HFFc6 (cell line): ENCODE measurements at regions not wholly inside any gene's neighbourhood (a gene's known extent, or its start where the extent isn't known, plus 50 kb on each side); places are given as distances from the start of the nearest gene placed in this dataset.

Experiments used
- DNase-seq: peaks from one replicate; pipeline ENCODE4 v3.0.0-alpha.2; 2018
- H3K27ac Mint-ChIP-seq: 2 replicates; pipeline ENCODE4 v1.8.0; 2020; ENCODE audit warnings: mild to moderate bottlenecking, mixed read lengths
- H3K27me3 Mint-ChIP-seq: 2 replicates; pipeline ENCODE4 v1.8.0; 2021; ENCODE audit warnings: mild to moderate bottlenecking, moderate library complexity, mixed read lengths; ENCODE audit not compliant: insufficient read depth
- H3K36me3 Mint-ChIP-seq: 2 replicates; pipeline ENCODE4 v1.8.0; 2021; ENCODE audit warnings: low read depth, mixed read lengths
- H3K4me1 Mint-ChIP-seq: 2 replicates; pipeline ENCODE4 v1.8.0; 2020; ENCODE audit warnings: low read depth, mixed read lengths
- H3K4me3 Mint-ChIP-seq: 2 replicates; pipeline ENCODE4 v1.8.0; 2020; ENCODE audit warnings: mild to moderate bottlenecking, moderate library complexity, mixed read lengths
- H3K9me3 Mint-ChIP-seq: 2 replicates; pipeline ENCODE4 v1.8.0; 2020; ENCODE audit warnings: mild to moderate bottlenecking, mixed read lengths
- TF ChIP-seq, protein P1 (sequence below): fragments of 200-600 bp; sonication (generic); IDR thresholded peaks from 2 replicates; pipeline ENCODE4 v1.5.0; 2021; ENCODE audit warnings: antibody characterized with exemption, mild to moderate bottlenecking

DNA sequence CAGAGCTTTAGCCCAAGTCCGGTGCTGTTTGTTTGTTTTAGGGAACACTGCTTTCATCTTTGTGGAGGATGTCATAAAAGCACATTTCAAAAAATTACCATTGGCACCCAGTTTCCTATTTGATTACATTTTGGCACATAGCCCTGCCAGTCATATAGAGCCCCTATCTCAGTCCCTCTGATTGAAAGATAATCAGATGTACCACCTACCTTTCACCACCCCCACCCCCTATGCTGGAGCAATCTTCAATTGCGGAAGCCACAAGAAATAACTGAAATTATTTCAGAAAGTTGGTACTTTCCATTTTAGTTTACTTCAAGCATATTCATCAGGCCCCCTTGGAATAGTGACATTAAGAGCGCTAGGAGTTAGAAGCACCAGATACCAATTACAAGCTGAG is 136.7 kb upstream of the RPL34 start:
- Mint-ChIP-seq H3K4me1 (no peaks in the 10 kb centered on the region; the same call in 1 of the 2 replicates), H3K27ac (no peak overlapping the region), H3K4me3 (no peak overlapping the region), H3K9me3 (no peaks in the 10 kb centered on the region), H3K27me3 (peaks cover 6% of the 10 kb centered on the region), H3K36me3 (no peaks in the 10 kb centered on the region)
- no peak for DNase-seq
- TF ChIP-seq, protein P1, sequence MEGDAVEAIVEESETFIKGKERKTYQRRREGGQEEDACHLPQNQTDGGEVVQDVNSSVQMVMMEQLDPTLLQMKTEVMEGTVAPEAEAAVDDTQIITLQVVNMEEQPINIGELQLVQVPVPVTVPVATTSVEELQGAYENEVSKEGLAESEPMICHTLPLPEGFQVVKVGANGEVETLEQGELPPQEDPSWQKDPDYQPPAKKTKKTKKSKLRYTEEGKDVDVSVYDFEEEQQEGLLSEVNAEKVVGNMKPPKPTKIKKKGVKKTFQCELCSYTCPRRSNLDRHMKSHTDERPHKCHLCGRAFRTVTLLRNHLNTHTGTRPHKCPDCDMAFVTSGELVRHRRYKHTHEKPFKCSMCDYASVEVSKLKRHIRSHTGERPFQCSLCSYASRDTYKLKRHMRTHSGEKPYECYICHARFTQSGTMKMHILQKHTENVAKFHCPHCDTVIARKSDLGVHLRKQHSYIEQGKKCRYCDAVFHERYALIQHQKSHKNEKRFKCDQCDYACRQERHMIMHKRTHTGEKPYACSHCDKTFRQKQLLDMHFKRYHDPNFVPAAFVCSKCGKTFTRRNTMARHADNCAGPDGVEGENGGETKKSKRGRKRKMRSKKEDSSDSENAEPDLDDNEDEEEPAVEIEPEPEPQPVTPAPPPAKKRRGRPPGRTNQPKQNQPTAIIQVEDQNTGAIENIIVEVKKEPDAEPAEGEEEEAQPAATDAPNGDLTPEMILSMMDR = no peak

DNA sequence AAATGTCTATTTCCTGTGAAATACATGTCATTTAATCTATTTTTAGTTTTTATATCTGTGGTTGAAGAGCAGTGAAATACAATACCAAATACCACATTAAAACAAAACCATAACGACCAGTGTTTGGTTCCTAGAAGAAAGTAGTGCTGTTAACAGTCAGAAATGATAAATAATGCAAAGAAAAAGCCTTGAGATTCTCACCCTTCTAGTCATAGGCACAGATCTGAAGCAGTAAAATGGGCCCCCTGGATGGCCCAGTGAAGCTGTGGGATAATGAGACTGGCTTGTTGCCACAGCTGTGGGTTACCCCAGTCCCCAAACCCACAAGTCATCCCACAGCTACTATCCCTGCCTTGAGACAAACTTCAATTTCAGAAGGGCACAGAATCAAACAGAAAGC is 137.3 kb upstream of the RPL34 start:
- peaks cover 6% of the 10 kb centered on the region for H3K27me3 Mint-ChIP-seq
- H3K9me3 Mint-ChIP-seq = no peaks in the 10 kb centered on the region
- DNase-seq = no peak
- H3K4me1 Mint-ChIP-seq = no peaks in the 10 kb centered on the region; the same call in 1 of the 2 replicates
- TF ChIP-seq, protein P1 = no peak
- no peak overlapping the region for H3K4me3 Mint-ChIP-seq
- no peak overlapping the region for H3K27ac Mint-ChIP-seq
- H3K36me3 Mint-ChIP-seq = no peaks in the 10 kb centered on the region

DNA sequence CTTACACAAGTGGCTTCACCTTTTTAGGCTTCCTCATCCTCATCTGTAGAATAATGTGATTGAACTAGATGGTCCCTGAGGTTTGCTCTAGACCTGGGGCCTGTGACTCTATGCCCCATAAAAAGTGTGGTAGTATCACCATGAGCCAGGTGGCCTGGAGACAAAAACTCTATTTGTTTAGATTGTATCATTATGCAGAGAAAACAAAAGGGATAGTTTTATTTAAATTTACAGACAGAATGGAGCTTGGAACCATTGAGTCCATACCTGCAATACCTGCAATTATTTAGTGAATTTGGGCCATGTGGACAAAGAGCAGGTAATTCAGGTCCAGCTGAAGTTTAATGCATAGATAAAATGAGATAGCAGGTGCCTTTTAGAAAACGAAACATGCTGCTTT is 139.5 kb upstream of the RPL34 start:
- no peak for DNase-seq
- Mint-ChIP-seq H3K4me1 (no peaks in the 10 kb centered on the region; the same call in 1 of the 2 replicates), H3K9me3 (no peaks in the 10 kb centered on the region), H3K27ac (no peak overlapping the region), H3K27me3 (peaks cover 6% of the 10 kb centered on the region), H3K4me3 (no peak overlapping the region), H3K36me3 (no peaks in the 10 kb centered on the region)
- TF ChIP-seq, protein P1 = no peak

DNA sequence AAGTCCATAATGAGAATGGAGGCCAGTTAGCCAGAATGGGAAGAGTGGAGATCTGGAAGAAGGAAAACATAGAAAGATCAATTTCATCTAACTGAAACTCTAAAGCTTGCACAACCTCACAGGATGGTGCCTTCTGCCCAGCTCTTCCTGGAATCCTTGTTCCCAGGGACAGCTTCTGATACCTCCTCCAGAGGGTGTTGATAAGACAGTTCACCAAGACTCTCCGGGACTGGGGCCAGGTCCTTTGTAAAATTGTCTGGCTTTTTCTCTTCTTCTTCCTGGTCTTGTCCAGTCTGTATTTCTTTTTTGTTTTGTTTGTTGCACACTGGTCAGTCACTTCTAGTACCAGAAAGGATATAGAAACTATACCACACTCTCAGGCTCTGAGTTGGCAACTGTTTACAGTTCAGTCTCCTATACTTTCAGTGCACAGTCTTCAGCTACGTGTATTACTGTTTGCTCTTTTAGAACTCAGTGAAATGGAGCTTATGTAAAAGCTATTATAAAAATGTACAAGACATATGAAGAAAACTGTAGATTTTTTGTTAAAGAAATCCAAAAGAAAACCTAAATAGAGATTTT is 142.8 kb upstream of the RPL34 start:
- TF ChIP-seq, protein P1 = no peak
- no peaks in the 10 kb centered on the region for H3K4me1 Mint-ChIP-seq

DNA sequence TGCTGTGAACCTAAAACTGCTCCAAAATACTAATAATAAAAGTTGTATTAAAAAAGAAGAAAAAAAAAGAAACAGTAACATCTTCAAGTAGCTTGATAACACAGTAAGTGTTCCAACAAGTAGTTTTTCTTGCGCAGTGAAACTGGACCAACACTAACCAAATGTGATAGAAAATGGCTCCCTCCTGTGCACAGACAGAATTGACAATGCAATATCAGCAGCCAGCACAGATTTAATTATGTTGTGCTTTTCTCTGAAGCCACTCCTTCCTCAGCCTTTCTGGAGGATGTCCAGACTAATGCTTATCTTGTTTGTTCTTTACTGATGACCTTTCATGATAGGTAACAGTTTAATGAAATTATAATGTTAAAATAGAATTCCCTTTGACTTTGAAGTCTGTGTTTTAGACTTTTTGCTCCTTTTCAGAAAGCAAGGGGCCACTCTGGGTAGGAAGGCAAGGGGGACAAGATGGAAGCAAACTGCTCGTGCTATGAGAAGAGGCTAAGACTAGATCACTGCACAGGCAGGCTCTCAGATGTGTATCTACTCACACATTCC is 147.1 kb upstream of the RPL34 start:
- H3K4me1 Mint-ChIP-seq = no peaks in the 10 kb centered on the region
- TF ChIP-seq, protein P1 = no peak
- no peaks in the 10 kb centered on the region for H3K36me3 Mint-ChIP-seq
- H3K9me3 Mint-ChIP-seq = no peaks in the 10 kb centered on the region
- no peak for DNase-seq
- no peak overlapping the region for H3K27ac Mint-ChIP-seq
- no peak overlapping the region for H3K4me3 Mint-ChIP-seq
- H3K27me3 Mint-ChIP-seq = peaks cover 4% of the 10 kb centered on the region; the same call in 1 of the 2 replicates

More for the DNA sequence above, 142.8 kb upstream of the RPL34 start:
- H3K27ac Mint-ChIP-seq = no peak overlapping the region
- no peaks in the 10 kb centered on the region for H3K9me3 Mint-ChIP-seq
- H3K36me3 Mint-ChIP-seq = no peaks in the 10 kb centered on the region
- H3K27me3 Mint-ChIP-seq = peaks cover 10% of the 10 kb centered on the region
- no peak for DNase-seq
- no peak overlapping the region for H3K4me3 Mint-ChIP-seq
